B cell (primary cell): ENCODE measurements at regions not wholly inside any gene's neighbourhood (a gene's known extent, or its start where the extent isn't known, plus 50 kb on each side); places are given as distances from the start of the nearest gene placed in this dataset.

Experiments
- CTCF ChIP-seq: fragments of 200-600 bp; IDR thresholded peaks from one replicate; pipeline ENCODE4 v1.8.0; 2022; ENCODE audit warnings: antibody characterized with exemption, mild to moderate bottlenecking
- EZH2 ChIP-seq: IDR thresholded peaks from 2 replicates; pipeline ENCODE4 v1.6.1; 2012; ENCODE audit warnings: borderline replicate concordance, low read depth, mild to moderate bottlenecking, moderate library complexity, low read length; ENCODE audit not compliant: insufficient read depth, poor library complexity, severe bottlenecking

DNA sequence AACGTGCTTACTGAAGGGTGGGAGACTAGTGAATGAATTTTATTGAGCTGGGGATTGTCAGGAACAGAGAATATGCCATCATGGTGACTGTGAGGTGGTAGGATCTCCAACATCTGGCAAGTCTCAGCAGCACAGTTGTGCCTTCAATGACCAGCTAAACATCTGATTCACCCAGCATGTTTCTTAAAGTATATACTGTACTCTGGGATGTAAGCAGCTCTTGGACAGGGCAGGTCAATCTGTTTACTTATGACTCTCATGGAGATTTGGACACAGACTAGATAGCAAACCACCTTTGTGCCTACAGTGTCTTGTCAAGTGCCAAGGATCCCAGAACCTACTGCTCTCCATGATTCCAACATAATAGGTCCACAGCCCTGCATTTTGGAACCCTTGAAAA, 801.0 kb upstream of the CITED2 start:
- no peak for TF ChIP-seq CTCF
- no peak for TF ChIP-seq EZH2
